ENCODE measurements at regions not wholly inside any gene's neighbourhood (a gene's known extent, or its start where the extent isn't known, plus 50 kb on each side); places are given as distances from the start of the nearest gene placed in this dataset.
A peak's percentile ranks its signal among the peaks of the same experiment; 100 is the strongest.
"Not testable (repeated sequence)": the region's sequence is repeated elsewhere in the genome, so short reads cannot be mapped to it uniquely, and the experiment has no call there.

DNA sequence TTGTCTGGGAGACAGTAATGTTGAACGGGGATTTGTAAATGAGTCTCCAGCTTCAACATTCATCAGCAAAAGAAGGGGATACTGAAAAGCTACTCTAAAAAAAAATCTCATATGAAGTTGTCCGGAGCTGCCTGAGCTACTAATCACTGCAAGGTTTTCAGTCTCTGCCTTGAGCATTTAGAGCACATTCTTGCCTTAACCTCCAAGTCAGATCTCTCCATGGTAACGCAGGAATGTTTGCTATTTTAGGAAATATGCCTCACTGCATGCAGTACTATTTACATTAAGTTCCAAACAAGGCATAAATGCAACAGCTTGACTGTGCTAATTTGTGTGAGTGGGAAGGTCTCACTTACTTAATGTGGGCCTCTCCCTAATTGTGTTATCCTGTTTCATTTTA is 152.8 kb downstream of the NBPF8 start:
- H3K36me3 Mint-ChIP-seq; H3K4me3 Mint-ChIP-seq; H3K27me3 Mint-ChIP-seq; DNase-seq; H3K4me1 Mint-ChIP-seq; H3K9me3 Mint-ChIP-seq; POLR2A ChIA-PET; ATAC-seq (ENCODE audit: low read depth); H3K27ac Mint-ChIP-seq: not testable (repeated sequence)

DNA sequence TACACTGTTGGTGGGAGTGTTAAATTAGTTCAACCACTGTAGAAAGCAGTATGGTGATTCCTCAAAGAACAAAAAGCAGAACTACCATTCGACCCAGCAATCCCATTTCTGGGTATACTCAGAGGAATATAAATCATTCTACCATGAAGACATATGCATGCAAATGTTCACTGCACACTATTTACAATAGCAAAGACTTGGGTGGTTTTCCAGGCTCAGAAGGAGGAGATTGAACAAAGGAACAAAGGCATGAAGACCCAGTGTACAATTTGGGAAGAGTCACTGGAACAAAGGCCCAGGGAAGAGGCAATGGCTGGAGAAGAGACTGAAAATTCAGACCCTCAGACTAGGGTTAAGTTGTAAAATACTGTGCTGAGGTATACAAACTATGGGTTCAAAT is 148.5 kb upstream of the NBPF26 start:
- H3K4me1 Mint-ChIP-seq; DNase-seq; H3K36me3 Mint-ChIP-seq; H3K27ac Mint-ChIP-seq; H3K9me3 Mint-ChIP-seq; ATAC-seq (ENCODE audit: low read depth); H3K4me3 Mint-ChIP-seq; POLR2A ChIA-PET; H3K27me3 Mint-ChIP-seq: not testable (repeated sequence)

DNA sequence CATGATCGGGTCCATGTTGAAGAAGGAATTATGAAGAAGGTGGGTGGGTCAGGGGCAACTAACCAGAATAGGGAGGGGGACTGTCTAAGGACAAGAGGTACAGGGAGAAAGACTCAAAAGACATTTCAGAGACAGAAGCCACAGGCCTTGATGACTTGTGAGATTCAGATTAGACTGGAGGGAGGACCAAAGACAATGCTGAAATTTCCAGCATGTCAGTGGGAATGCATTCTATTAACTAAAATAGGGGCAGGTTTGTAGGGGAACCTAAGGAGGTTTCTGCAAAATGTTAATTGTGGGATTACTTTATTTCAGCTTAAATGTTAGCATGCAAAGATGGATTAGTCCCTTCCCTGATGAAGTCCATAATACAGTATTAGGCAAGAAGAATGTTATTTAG is 141.6 kb upstream of the NBPF26 start:
- H3K4me3 Mint-ChIP-seq; H3K9me3 Mint-ChIP-seq; DNase-seq; H3K27me3 Mint-ChIP-seq; H3K4me1 Mint-ChIP-seq; H3K36me3 Mint-ChIP-seq; ATAC-seq (ENCODE audit: low read depth); POLR2A ChIA-PET; H3K27ac Mint-ChIP-seq: not testable (repeated sequence)

DNA sequence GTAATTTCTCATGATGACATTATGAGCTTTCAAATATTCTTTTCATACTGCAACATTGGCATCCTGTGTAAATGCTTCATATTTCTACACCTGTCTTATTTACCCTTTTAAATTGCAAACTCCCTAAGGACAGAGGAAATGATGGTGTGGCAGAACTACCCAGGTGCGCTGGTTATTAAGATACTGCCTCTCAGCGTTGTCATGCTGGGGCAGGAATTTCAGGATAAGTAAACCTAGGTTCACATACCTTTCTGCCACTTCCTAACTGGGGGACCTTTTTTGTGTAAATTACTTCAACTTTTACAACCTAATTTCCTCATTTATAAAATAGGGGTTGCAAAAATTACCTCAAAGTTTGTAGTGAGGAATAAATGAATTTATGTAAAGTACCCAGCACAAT is 137.7 kb upstream of the NBPF26 start:
- ATAC-seq (ENCODE audit: low read depth); H3K4me3 Mint-ChIP-seq; H3K27me3 Mint-ChIP-seq; H3K4me1 Mint-ChIP-seq; DNase-seq; H3K9me3 Mint-ChIP-seq; H3K36me3 Mint-ChIP-seq; POLR2A ChIA-PET; H3K27ac Mint-ChIP-seq: not testable (repeated sequence)

DNA sequence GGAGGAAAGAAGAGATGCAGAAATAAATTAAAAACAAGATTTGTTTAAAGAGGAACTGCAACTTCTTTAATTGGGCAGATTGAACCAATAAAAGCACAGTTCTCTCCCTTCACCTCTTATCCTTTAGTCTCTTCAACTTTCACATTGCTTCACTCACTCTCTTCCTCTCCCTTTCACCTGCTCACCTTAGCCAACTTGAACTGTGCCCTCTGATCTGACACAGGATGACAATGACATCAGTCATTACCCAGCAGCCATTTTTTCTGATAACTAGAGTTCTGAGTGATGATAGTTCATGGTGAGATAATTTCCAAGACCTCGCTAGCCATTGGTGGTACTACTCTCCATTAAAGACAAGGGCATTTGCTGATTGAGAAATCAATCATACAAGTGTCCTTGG is 134.9 kb upstream of the NBPF26 start:
- H3K4me3 Mint-ChIP-seq; H3K9me3 Mint-ChIP-seq; H3K36me3 Mint-ChIP-seq; POLR2A ChIA-PET; H3K4me1 Mint-ChIP-seq; H3K27me3 Mint-ChIP-seq; H3K27ac Mint-ChIP-seq; ATAC-seq (ENCODE audit: low read depth); DNase-seq: not testable (repeated sequence)

DNA sequence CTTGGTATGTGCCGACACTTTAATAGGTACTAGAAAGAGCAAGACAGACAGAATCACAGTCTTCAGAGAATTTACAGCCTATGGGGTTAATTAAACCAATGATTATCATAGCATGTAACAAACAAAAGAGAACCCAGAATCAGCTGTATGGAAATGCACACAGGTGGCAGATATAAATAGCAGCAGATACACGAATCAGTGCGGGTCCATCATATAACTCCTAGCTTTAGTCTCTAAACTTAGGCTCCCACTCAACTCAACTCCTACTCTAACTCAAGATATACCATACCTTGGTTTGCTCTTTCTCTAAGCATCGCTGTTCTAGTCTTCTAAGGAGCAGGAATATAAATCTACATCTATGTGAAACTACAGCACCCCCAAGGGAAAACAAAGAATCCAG is 132.0 kb upstream of the NBPF26 start:
- H3K4me1 Mint-ChIP-seq; H3K36me3 Mint-ChIP-seq; POLR2A ChIA-PET; DNase-seq; H3K4me3 Mint-ChIP-seq; H3K27me3 Mint-ChIP-seq; H3K27ac Mint-ChIP-seq; H3K9me3 Mint-ChIP-seq; ATAC-seq (ENCODE audit: low read depth): not testable (repeated sequence)

DNA sequence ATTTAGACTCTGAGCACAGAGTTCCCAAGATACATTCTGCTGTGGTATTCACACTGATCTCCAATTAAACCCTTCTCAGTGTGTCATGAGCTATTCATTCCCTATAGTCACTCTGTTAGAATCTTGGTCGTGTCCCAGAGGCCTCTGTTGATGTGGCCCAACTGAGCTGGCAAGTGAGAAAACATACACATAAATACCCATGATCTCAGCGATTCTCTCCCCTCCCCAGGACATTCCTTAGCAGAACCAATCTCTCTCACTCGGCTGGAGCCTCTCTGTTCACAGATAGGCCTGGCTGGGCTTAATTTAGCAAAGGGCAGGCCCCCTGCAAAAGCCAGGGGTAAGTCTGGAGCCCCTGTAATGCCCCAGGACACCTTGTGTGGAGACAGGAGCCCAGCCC is 130.8 kb upstream of the NBPF26 start:
- H3K4me1 Mint-ChIP-seq; H3K27me3 Mint-ChIP-seq; H3K36me3 Mint-ChIP-seq; H3K27ac Mint-ChIP-seq; ATAC-seq (ENCODE audit: low read depth); POLR2A ChIA-PET; DNase-seq; H3K4me3 Mint-ChIP-seq; H3K9me3 Mint-ChIP-seq: not testable (repeated sequence)

DNA sequence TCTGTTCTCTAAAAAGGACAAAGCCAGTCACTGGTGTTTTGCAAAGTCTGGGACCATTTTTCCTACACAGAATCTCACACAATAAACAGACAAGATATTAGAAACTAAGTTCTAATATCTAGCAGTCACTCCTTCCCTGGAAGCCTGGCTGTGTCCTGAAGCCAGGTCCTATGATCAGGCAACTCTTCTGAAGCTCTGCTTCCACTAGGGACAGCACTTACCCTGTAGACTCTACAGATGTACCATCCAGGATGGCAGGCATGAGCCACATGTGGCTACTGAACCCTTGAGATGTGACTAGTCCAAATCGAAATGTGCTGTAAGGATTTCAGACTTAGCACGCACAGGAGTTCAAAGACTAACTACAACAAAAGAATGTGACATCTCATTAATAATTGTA is 130.1 kb upstream of the NBPF26 start:
- H3K27me3 Mint-ChIP-seq; POLR2A ChIA-PET; DNase-seq; H3K9me3 Mint-ChIP-seq; H3K4me3 Mint-ChIP-seq; H3K27ac Mint-ChIP-seq; ATAC-seq (ENCODE audit: low read depth); H3K36me3 Mint-ChIP-seq; H3K4me1 Mint-ChIP-seq: not testable (repeated sequence)

DNA sequence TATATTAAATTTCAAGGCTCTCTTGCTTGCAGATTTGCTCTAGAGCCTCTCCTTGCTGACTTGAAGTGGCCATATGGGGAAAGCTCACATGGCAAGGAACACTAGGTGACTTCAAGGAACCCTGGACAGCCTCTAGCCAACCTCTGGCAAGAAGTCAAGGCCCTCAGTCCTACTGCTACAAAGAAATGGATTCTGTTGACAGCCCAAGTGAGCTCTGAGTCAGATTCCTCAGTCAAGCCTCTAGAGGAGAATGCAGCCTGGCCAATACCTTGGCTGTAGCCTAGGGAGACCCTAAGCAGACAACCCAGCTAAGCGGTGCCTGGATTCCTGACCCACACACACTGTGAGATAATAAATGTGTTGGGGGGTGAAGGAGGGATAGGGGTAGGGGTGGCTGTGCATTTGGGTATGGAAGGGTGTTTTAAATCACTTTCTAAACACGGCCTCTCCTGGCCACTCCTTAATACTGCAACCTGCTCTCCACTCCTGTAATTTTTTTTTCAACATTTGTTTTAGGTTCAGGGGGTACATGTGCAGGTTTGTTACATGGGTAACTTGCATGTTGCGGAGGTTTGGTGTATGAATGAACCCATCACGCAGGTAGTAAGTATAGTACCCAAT is 125.3 kb upstream of the NBPF26 start:
- H3K36me3 Mint-ChIP-seq; ATAC-seq (ENCODE audit: low read depth); DNase-seq; H3K4me3 Mint-ChIP-seq; H3K27ac Mint-ChIP-seq; H3K4me1 Mint-ChIP-seq; POLR2A ChIA-PET; H3K9me3 Mint-ChIP-seq; H3K27me3 Mint-ChIP-seq: not testable (repeated sequence)

DNA sequence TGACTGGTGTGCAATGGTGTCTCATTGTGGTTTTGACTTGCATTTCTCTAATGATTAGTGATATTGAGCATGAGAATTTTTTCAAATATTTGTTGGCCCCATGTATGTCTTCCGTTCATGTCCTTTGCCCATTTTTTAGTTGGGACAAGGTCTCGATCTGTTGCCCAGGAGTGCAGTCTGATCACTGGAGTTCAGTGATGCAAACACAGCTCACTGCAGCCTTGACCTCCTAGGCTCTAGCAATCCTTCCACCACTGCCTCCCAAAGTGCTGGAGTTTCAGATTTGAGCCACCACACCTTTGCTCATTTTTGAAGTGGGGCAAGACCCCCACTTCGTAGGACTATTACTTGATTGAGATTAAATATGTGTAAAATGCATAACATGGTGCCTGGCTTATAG is 124.2 kb upstream of the NBPF26 start:
- H3K36me3 Mint-ChIP-seq; H3K9me3 Mint-ChIP-seq; H3K27ac Mint-ChIP-seq; H3K4me3 Mint-ChIP-seq; POLR2A ChIA-PET; DNase-seq; H3K4me1 Mint-ChIP-seq; ATAC-seq (ENCODE audit: low read depth); H3K27me3 Mint-ChIP-seq: not testable (repeated sequence)

DNA sequence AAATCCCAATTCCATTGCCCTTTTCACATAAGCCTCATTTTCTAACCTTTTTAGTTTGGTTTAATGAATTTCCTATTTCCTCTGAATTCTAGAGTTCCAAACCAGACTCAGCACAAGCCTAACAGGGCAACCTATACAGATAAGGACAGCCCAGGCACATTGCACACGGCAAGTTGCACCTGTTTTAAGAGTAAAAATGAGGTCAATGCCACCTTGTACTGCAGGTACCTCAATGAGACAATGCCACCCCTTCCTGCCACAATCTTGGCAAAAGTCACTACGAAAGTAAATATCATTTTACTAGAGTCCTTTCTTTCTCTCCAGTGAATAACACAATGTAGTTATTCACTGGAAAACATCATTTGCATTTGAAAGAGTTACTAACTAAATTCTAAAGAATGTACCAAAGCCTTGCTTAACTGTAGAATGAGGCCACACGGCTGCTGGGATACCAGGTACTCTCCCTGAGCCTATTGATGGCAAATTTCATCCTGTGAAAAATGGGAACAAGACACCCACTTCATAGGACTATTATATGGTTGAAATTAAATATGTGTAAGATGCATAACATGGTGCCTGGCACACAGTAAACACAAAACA is 123.2 kb upstream of the NBPF26 start:
- H3K4me1 Mint-ChIP-seq; H3K4me3 Mint-ChIP-seq; H3K9me3 Mint-ChIP-seq; ATAC-seq (ENCODE audit: low read depth); H3K36me3 Mint-ChIP-seq; H3K27me3 Mint-ChIP-seq; POLR2A ChIA-PET; DNase-seq; H3K27ac Mint-ChIP-seq: not testable (repeated sequence)

DNA sequence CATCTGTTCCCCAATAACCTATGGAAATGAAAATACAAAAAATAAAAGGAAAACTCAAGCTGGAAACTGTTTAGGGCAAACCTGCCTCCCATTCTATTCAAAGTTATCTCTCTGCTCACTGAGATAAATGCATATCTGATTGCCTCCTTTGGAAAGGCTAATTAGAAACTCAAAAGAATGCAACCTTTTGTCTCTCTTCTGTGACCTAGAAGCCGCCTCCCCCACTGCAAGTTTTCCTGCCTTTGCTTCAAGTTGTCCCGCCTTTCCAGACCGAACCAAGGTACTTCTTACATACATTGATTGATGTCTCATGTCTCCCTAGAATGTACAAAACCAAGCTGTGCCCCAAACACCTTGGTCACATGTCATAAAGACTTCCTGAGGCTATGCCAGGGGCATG is 115.9 kb upstream of the NBPF26 start:
- ATAC-seq (ENCODE audit: low read depth); H3K36me3 Mint-ChIP-seq; H3K9me3 Mint-ChIP-seq; H3K4me3 Mint-ChIP-seq; H3K27ac Mint-ChIP-seq; H3K27me3 Mint-ChIP-seq; DNase-seq; H3K4me1 Mint-ChIP-seq; POLR2A ChIA-PET: not testable (repeated sequence)

DNA sequence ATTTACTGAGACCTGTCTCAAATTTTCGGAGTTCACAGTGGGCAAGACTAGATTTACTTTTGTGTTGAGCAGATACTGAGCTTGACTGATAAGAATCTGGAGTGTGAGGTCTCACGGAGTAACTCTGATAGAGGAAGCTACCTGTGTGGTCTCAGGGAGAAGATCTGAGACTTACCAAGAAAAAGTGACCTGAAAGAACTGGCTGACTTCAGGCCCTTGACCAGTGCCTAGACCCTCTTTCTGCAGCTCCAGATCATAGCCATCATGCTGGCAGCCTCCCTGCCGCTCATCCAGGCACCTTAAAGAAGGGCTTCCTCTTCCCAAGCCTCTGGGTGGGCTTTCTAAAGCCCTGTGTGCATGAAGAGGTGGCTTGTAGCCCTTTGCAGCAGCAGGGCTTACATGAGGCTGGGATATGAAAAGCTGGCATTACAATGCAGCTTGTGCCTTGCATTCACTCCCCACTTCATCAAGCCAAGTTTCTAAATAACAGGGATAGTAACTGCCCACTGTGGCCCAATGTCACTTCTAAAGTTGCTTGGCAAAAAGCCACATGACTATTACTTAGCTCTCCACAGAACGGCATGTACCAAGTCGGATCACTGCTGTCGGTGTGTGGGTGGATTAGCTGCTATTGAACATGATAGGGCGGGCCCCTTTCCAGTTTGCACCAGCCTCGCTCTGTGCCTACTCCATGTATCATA is 115.3 kb upstream of the NBPF26 start:
- H3K9me3 Mint-ChIP-seq: not testable (repeated sequence)

DNA sequence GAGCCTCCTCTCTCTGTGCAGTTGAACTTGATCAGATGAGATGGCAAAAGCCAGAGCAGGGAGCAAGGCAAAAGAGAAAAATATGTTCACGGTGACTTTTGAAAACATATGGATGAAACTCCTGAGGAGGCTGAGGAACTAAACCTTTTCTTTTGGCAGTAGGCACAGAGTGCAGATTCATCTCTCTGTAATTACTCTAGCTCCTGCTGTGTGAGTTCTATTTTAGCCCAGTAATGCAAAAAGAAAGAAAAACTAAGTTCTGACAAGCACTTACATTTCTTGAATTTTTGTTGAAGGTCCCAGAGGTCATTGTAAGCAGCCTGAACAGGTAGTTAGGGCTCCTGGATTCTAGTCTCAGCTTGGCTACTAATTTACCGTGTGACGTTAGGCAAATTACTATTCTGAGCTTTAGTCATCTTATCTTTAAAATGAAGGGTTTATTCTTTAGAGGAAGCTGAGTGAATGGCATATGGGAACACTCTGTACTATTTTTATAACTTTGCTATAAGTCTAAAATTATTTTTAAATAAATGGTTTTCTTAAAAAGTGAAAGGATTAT is 114.7 kb upstream of the NBPF26 start:
- DNase-seq; H3K4me3 Mint-ChIP-seq; H3K27me3 Mint-ChIP-seq; H3K36me3 Mint-ChIP-seq; POLR2A ChIA-PET; ATAC-seq (ENCODE audit: low read depth); H3K4me1 Mint-ChIP-seq; H3K27ac Mint-ChIP-seq; H3K9me3 Mint-ChIP-seq: not testable (repeated sequence)

More for the DNA sequence above, 115.3 kb upstream of the NBPF26 start:
- POLR2A ChIA-PET, H3K27me3 Mint-ChIP-seq, H3K4me1 Mint-ChIP-seq, DNase-seq, H3K36me3 Mint-ChIP-seq, H3K4me3 Mint-ChIP-seq, H3K27ac Mint-ChIP-seq: not testable (repeated sequence)
- ATAC-seq (ENCODE audit: low read depth): peak; percentile 40

All from activated naive CD8-positive, alpha-beta T cell treated with anti-CD3 and anti-CD28 coated beads, Interleukin-2, amount 10 ng/mL, durations not matched to agents 7 days and 5 days (primary cell).